ENCODE measurements at regions not wholly inside any gene's neighbourhood (a gene's known extent, or its start where the extent isn't known, plus 50 kb on each side); places are given as distances from the start of the nearest gene placed in this dataset.

- ATAC-seq = no peak
- Histone ChIP-seq H3K4me3 (no peak overlapping the region), H3K27ac (no peak overlapping the region), H3K27me3 (no peaks in the 10 kb centered on the region), H3K36me3 (no peaks in the 10 kb centered on the region), H3K9me3 (no peaks in the 10 kb centered on the region), H3K4me1 (no peaks in the 10 kb centered on the region)
- TF ChIP-seq POLR2A (IDR thresholded peaks at IDR 0.05) = no peak
- no peak for TF ChIP-seq POLR2AphosphoS5 (IDR thresholded peaks at IDR 0.05)
- TF ChIP-seq CTCF (IDR thresholded peaks at IDR 0.05) = no peak
- TF ChIP-seq EP300 (IDR thresholded peaks at IDR 0.05) = no peak
- 69 to 89% methylated on average over 1 to 4 of the region's 5 CpGs for WGBS, 2 donors (ENCODE audit: low coverage in 1 of 2)
Observed at GRCh38 chr10:85448716-85449115, 917.9 kb downstream of the GRID1 start.

GRCh38 chr10:85454386-85454785, 912.2 kb downstream of the GRID1 start:
- 83 to 100% methylated on average over 1 of the region's 1 CpG for WGBS, 2 donors (ENCODE audit: low coverage in 1 of 2)
- Histone ChIP-seq H3K27ac (no peak overlapping the region), H3K4me3 (no peak overlapping the region), H3K36me3 (no peaks in the 10 kb centered on the region), H3K4me1 (no peaks in the 10 kb centered on the region), H3K9me3 (no peaks in the 10 kb centered on the region), H3K27me3 (peaks cover 4% of the 10 kb centered on the region)
- no peak for ATAC-seq
- TF ChIP-seq CTCF (IDR thresholded peaks at IDR 0.05) = no peak
- no peak for TF ChIP-seq POLR2A (IDR thresholded peaks at IDR 0.05)
- no peak for TF ChIP-seq POLR2AphosphoS5 (IDR thresholded peaks at IDR 0.05)
- no peak for TF ChIP-seq EP300 (IDR thresholded peaks at IDR 0.05)

- Histone ChIP-seq H3K4me1 (no peaks in the 10 kb centered on the region), H3K27ac (no peak overlapping the region), H3K4me3 (no peak overlapping the region), H3K36me3 (no peaks in the 10 kb centered on the region), H3K27me3 (peaks cover 4% of the 10 kb centered on the region), H3K9me3 (no peaks in the 10 kb centered on the region)
- TF ChIP-seq EP300 (IDR thresholded peaks at IDR 0.05) = no peak
- WGBS, 2 donors (ENCODE audit: low coverage in 1 of 2) = 7 to 15% methylated on average over 2 of the region's 2 CpGs
- ATAC-seq = no peak
Observed at GRCh38 chr10:85457191-85457590, 909.4 kb downstream of the GRID1 start.

- peaks cover 4% of the 10 kb centered on the region for H3K27me3 ChIP-seq
- H3K4me1 ChIP-seq = no peaks in the 10 kb centered on the region
- ATAC-seq = no peak
- TF ChIP-seq EP300 (IDR thresholded peaks at IDR 0.05) = no peak
- no peak for TF ChIP-seq POLR2AphosphoS5 (IDR thresholded peaks at IDR 0.05)
- TF ChIP-seq CTCF (IDR thresholded peaks at IDR 0.05) = no peak
- no peak for TF ChIP-seq POLR2A (IDR thresholded peaks at IDR 0.05)
- H3K9me3 ChIP-seq = no peaks in the 10 kb centered on the region
- H3K4me3 ChIP-seq = no peak overlapping the region
- H3K27ac ChIP-seq = no peak overlapping the region
- no CpG with 5 or more reads among the region's 3 CpGs for WGBS, 2 donors (ENCODE audit: low coverage in 1 of 2)
- H3K36me3 ChIP-seq = no peaks in the 10 kb centered on the region
Observed at GRCh38 chr10:85458324-85458723, 908.3 kb downstream of the GRID1 start.

GRCh38 chr10:85459906-85460305, 906.7 kb downstream of the GRID1 start:
- H3K9me3 ChIP-seq = no peaks in the 10 kb centered on the region
- ATAC-seq = no peak
- 86 to 88% methylated on average over 6 to 10 of the region's 10 CpGs for WGBS, 2 donors (ENCODE audit: low coverage in 1 of 2)

More at GRCh38 chr10:85459906-85460305, 906.7 kb downstream of the GRID1 start:
- Histone ChIP-seq H3K4me3 (no peak overlapping the region), H3K4me1 (no peaks in the 10 kb centered on the region), H3K36me3 (no peaks in the 10 kb centered on the region), H3K27me3 (peaks cover 3% of the 10 kb centered on the region), H3K27ac (no peak overlapping the region)
- TF ChIP-seq POLR2A (IDR thresholded peaks at IDR 0.05) (no peak), EP300 (IDR thresholded peaks at IDR 0.05) (no peak), CTCF (IDR thresholded peaks at IDR 0.05) (no peak), POLR2AphosphoS5 (IDR thresholded peaks at IDR 0.05) (no peak)

Measured in gastroesophageal sphincter (tissue), 4 donors.